HG03460 (cell line): ENCODE measurements at regions not wholly inside any gene's neighbourhood (a gene's known extent, or its start where the extent isn't known, plus 50 kb on each side); places are given as distances from the start of the nearest gene placed in this dataset.
"Not testable (repeated sequence)": the region's sequence is repeated elsewhere in the genome, so short reads cannot be mapped to it uniquely, and the experiment has no call there.

ENCODE experiments used
- ATAC-seq: cut with Tn5 transposase; IDR thresholded peaks from one replicate; pipeline ENCODE4 v1.9.1; 2021; ENCODE audit not compliant: unreplicated experiment

- peak; percentile 86 for ATAC-seq
Measured at GRCh38 chr12:84507956-84508850, 404.4 kb downstream of the SLC6A15 start.

GRCh38 chr12:84506282-84506681 is 406.3 kb downstream of the SLC6A15 start:
- ATAC-seq = no peak

- ATAC-seq = peak; percentile 65
Measured at GRCh38 chr12:84502907-84503787, 409.5 kb downstream of the SLC6A15 start.

- no peak for ATAC-seq
Measured at GRCh38 chr12:84502180-84502860, 410.3 kb downstream of the SLC6A15 start.

GRCh38 chr12:84497819-84498218 is 414.8 kb downstream of the SLC6A15 start:
- ATAC-seq = no peak

- ATAC-seq = no peak
Measured at GRCh38 chr12:84495711-84496110, 416.9 kb downstream of the SLC6A15 start.

- no peak for ATAC-seq
Measured at GRCh38 chr12:84492351-84492883, 420.2 kb downstream of the SLC6A15 start.

GRCh38 chr12:84484798-84485197 is 427.8 kb downstream of the SLC6A15 start:
- ATAC-seq = no peak

- ATAC-seq = no peak
Measured at GRCh38 chr12:84480803-84481202, 431.8 kb downstream of the SLC6A15 start.

GRCh38 chr12:84470361-84470760 is 442.2 kb downstream of the SLC6A15 start:
- ATAC-seq = no peak

GRCh38 chr12:84464616-84465015 is 448.0 kb downstream of the SLC6A15 start:
- no peak for ATAC-seq

GRCh38 chr12:84463741-84464495 is 448.7 kb downstream of the SLC6A15 start:
- ATAC-seq = no peak

- ATAC-seq = no peak
Measured at GRCh38 chr12:84455598-84455997, 457.0 kb downstream of the SLC6A15 start.

GRCh38 chr12:84446478-84446877 is 466.1 kb downstream of the SLC6A15 start:
- not testable (repeated sequence) for ATAC-seq

- no peak for ATAC-seq
Measured at GRCh38 chr12:84436134-84436533, 476.5 kb downstream of the SLC6A15 start.

GRCh38 chr12:84435682-84436081 is 476.9 kb downstream of the SLC6A15 start:
- no peak for ATAC-seq

- no peak for ATAC-seq
Measured at GRCh38 chr12:84422340-84422739, 490.3 kb downstream of the SLC6A15 start.

GRCh38 chr12:84421103-84421502 is 491.5 kb downstream of the SLC6A15 start:
- ATAC-seq = no peak

- ATAC-seq = no peak
Measured at GRCh38 chr12:84416626-84417025, 496.0 kb downstream of the SLC6A15 start.

- no peak for ATAC-seq
Measured at GRCh38 chr12:84415946-84416345, 496.7 kb downstream of the SLC6A15 start.
